ENCODE measurements at regions not wholly inside any gene's neighbourhood (a gene's known extent, or its start where the extent isn't known, plus 50 kb on each side); places are given as distances from the start of the nearest gene placed in this dataset.

- no peak for TF ChIP-seq CTCF (IDR thresholded peaks at IDR 0.05; ENCODE audit: insufficient read depth, low read depth, low read length, missing control alignments)
- no peak overlapping the region for H3K4me3 ChIP-seq (ENCODE audit: low read length)
- DNase-seq (ENCODE audit: low read depth), result no peak
Measured at GRCh38 chr12:89166121-89166520, 186.2 kb downstream of the DUSP6 start.

- no peak overlapping the region for H3K4me3 ChIP-seq (ENCODE audit: low read length)
- TF ChIP-seq CTCF (IDR thresholded peaks at IDR 0.05; ENCODE audit: insufficient read depth, low read depth, low read length, missing control alignments), result no peak
- DNase-seq (ENCODE audit: low read depth), result no peak
Measured at GRCh38 chr12:89165703-89166102, 186.6 kb downstream of the DUSP6 start.

GRCh38 chr12:89163918-89164317 is 188.4 kb downstream of the DUSP6 start:
- no peak overlapping the region for H3K4me3 ChIP-seq (ENCODE audit: low read length)
- TF ChIP-seq CTCF (IDR thresholded peaks at IDR 0.05; ENCODE audit: insufficient read depth, low read depth, low read length, missing control alignments), result no peak
- DNase-seq (ENCODE audit: low read depth), result peak; percentile 48

GRCh38 chr12:89162589-89163261 is 189.6 kb downstream of the DUSP6 start:
- H3K4me3 ChIP-seq (ENCODE audit: low read length), result no peak overlapping the region
- peak; percentile 100 for DNase-seq (ENCODE audit: low read depth)
- no peak for TF ChIP-seq CTCF (IDR thresholded peaks at IDR 0.05; ENCODE audit: insufficient read depth, low read depth, low read length, missing control alignments)

GRCh38 chr12:89161557-89161956 is 190.7 kb downstream of the DUSP6 start:
- no peak overlapping the region for H3K4me3 ChIP-seq (ENCODE audit: low read length)
- no peak for TF ChIP-seq CTCF (IDR thresholded peaks at IDR 0.05; ENCODE audit: insufficient read depth, low read depth, low read length, missing control alignments)
- DNase-seq (ENCODE audit: low read depth), result peak; percentile 27

GRCh38 chr12:89160716-89161123 is 191.6 kb downstream of the DUSP6 start:
- H3K4me3 ChIP-seq (ENCODE audit: low read length), result no peak overlapping the region
- TF ChIP-seq CTCF (IDR thresholded peaks at IDR 0.05; ENCODE audit: insufficient read depth, low read depth, low read length, missing control alignments), result no peak
- DNase-seq (ENCODE audit: low read depth), result peak; percentile 94

- no peak overlapping the region for H3K4me3 ChIP-seq (ENCODE audit: low read length)
- no peak for TF ChIP-seq CTCF (IDR thresholded peaks at IDR 0.05; ENCODE audit: insufficient read depth, low read depth, low read length, missing control alignments)
- DNase-seq (ENCODE audit: low read depth), result no peak
Measured at GRCh38 chr12:89157413-89157812, 194.9 kb downstream of the DUSP6 start.

Data from epithelial cell of esophagus (primary cell).